SK-N-SH (cell line): ENCODE measurements at regions not wholly inside any gene's neighbourhood (a gene's known extent, or its start where the extent isn't known, plus 50 kb on each side); places are given as distances from the start of the nearest gene placed in this dataset.

ENCODE experiments used
- CTCF ChIP-seq: fragments of 200-600 bp; sonication (generic); IDR thresholded peaks from 2 replicates; pipeline ENCODE4 v1.6.1; 2017; ENCODE audit warnings: antibody characterized with exemption, mild to moderate bottlenecking, moderate library complexity
- ELF1 ChIP-seq: IDR thresholded peaks from 2 replicates; pipeline ENCODE4 v1.4.0; 2012
- EP300 ChIP-seq, 2 experiments: IDR thresholded peaks; 2 replicates each; pipeline versions ENCODE4 v1.4.0 to v1.6.1; 2012; ENCODE audit warnings: borderline replicate concordance in 1 of 2, low read depth in 1 of 2, low read length in 1 of 2
- FOXM1 ChIP-seq: IDR thresholded peaks from 2 replicates; pipeline ENCODE4 v1.4.0; 2012; ENCODE audit warnings: low read depth, mild to moderate bottlenecking
- POLR2AphosphoS5 ChIP-seq: IDR thresholded peaks from 2 replicates; pipeline ENCODE4 v1.6.1; 2012; ENCODE audit warnings: low read depth, low read length
- RAD21 ChIP-seq: IDR thresholded peaks from 2 replicates; pipeline ENCODE4 v1.6.1; 2012; ENCODE audit warnings: mild to moderate bottlenecking, low read length
- RXRA ChIP-seq: IDR thresholded peaks from 2 replicates; pipeline ENCODE4 v1.4.0; 2012; ENCODE audit warnings: low read depth, mild to moderate bottlenecking, borderline replicate concordance
- SIN3A ChIP-seq: IDR thresholded peaks from 2 replicates; pipeline ENCODE4 v1.6.1; 2012; ENCODE audit warnings: low read depth, mild to moderate bottlenecking, low read length, moderate library complexity, borderline replicate concordance
- TCF12 ChIP-seq: IDR thresholded peaks from 2 replicates; pipeline ENCODE4 v1.4.0; 2012
- YY1 ChIP-seq: IDR thresholded peaks from 2 replicates; pipeline ENCODE4 v1.4.0; 2012; ENCODE audit warnings: low read depth, mild to moderate bottlenecking
- TF ChIP-seq, protein P1 (sequence below): IDR thresholded peaks from 2 replicates; pipeline ENCODE4 v1.4.0; 2012; ENCODE audit warnings: low read depth
- TF ChIP-seq, protein P2 (sequence below): IDR thresholded peaks from 2 replicates; pipeline ENCODE4 v1.4.0; 2012; ENCODE audit warnings: low read depth, borderline replicate concordance
- TF ChIP-seq, protein P3 (sequence below): fragments of 150-350 bp; IDR thresholded peaks from 2 replicates; pipeline ENCODE4 v1.6.1; 2016; ENCODE audit warnings: mild to moderate bottlenecking, low read depth, low read length
- TF ChIP-seq, protein P4 (sequence below): IDR thresholded peaks from 2 replicates; pipeline ENCODE4 v1.6.1; 2012; ENCODE audit warnings: mild to moderate bottlenecking, low read depth, low read length, moderate library complexity

DNA sequence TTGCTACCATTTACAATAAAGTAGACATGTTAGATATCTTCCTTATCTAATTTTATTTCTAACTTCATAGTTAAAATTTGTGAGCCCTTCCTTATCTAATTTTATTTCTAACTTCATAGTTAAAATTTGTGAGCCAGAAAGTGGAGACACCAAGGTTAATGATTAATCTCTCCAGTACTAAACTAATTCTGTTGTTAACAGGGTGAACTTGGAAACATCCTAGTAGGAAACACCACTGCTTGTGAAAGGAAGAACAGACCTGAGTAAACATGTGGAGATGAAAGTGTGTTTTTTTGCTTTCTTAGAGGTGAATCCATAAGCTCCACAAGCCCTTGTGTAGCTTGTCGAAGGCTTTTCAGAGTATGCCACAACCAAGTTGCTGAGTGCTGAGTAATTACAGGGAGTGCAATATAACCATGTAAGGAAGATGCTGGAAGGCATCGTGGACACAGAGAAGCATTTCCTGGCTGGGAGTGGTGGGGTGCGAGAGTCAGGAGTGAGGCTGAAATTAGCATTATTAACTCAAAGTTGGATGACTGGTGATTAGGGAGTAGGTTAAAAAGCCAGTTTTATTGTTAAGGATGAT lies 118.6 kb upstream of the NEIL3 start:
- TF ChIP-seq, protein P1, sequence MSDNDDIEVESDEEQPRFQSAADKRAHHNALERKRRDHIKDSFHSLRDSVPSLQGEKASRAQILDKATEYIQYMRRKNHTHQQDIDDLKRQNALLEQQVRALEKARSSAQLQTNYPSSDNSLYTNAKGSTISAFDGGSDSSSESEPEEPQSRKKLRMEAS, result no peak
- TF ChIP-seq CTCF, result no peak
- no peak for TF ChIP-seq RXRA
- TF ChIP-seq SIN3A, result no peak
- TF ChIP-seq TCF12, result no peak
- TF ChIP-seq POLR2AphosphoS5, result no peak
- TF ChIP-seq, protein P2, sequence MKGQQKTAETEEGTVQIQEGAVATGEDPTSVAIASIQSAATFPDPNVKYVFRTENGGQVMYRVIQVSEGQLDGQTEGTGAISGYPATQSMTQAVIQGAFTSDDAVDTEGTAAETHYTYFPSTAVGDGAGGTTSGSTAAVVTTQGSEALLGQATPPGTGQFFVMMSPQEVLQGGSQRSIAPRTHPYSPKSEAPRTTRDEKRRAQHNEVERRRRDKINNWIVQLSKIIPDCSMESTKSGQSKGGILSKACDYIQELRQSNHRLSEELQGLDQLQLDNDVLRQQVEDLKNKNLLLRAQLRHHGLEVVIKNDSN, result no peak
- TF ChIP-seq, protein P3, sequence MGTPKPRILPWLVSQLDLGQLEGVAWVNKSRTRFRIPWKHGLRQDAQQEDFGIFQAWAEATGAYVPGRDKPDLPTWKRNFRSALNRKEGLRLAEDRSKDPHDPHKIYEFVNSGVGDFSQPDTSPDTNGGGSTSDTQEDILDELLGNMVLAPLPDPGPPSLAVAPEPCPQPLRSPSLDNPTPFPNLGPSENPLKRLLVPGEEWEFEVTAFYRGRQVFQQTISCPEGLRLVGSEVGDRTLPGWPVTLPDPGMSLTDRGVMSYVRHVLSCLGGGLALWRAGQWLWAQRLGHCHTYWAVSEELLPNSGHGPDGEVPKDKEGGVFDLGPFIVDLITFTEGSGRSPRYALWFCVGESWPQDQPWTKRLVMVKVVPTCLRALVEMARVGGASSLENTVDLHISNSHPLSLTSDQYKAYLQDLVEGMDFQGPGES, result no peak
- TF ChIP-seq RAD21, result no peak
- no peak for TF ChIP-seq YY1
- TF ChIP-seq, protein P4, sequence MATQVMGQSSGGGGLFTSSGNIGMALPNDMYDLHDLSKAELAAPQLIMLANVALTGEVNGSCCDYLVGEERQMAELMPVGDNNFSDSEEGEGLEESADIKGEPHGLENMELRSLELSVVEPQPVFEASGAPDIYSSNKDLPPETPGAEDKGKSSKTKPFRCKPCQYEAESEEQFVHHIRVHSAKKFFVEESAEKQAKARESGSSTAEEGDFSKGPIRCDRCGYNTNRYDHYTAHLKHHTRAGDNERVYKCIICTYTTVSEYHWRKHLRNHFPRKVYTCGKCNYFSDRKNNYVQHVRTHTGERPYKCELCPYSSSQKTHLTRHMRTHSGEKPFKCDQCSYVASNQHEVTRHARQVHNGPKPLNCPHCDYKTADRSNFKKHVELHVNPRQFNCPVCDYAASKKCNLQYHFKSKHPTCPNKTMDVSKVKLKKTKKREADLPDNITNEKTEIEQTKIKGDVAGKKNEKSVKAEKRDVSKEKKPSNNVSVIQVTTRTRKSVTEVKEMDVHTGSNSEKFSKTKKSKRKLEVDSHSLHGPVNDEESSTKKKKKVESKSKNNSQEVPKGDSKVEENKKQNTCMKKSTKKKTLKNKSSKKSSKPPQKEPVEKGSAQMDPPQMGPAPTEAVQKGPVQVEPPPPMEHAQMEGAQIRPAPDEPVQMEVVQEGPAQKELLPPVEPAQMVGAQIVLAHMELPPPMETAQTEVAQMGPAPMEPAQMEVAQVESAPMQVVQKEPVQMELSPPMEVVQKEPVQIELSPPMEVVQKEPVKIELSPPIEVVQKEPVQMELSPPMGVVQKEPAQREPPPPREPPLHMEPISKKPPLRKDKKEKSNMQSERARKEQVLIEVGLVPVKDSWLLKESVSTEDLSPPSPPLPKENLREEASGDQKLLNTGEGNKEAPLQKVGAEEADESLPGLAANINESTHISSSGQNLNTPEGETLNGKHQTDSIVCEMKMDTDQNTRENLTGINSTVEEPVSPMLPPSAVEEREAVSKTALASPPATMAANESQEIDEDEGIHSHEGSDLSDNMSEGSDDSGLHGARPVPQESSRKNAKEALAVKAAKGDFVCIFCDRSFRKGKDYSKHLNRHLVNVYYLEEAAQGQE, result no peak
- no peak for TF ChIP-seq EP300 (IDR thresholded peaks at IDR 0.05; ENCODE audit: borderline replicate concordance in 1 of 2, low read depth in 1 of 2, low read length in 1 of 2)
- no peak for TF ChIP-seq ELF1
- no peak for TF ChIP-seq FOXM1
